IMR-90 (cell line): ENCODE measurements at regions not wholly inside any gene's neighbourhood (a gene's known extent, or its start where the extent isn't known, plus 50 kb on each side); places are given as distances from the start of the nearest gene placed in this dataset.

Experiments used
- MAFK ChIP-seq: IDR thresholded peaks from 2 replicates; pipeline ENCODE4 v1.6.1; 2012; ENCODE audit warnings: low read depth, low read length, improper control_type of control experiment
- POLR2A ChIP-seq: IDR thresholded peaks from 2 replicates; pipeline ENCODE4 v1.6.1; 2012; ENCODE audit warnings: mild to moderate bottlenecking, low read depth, low read length
- RAD21 ChIP-seq: IDR thresholded peaks from 2 replicates; pipeline ENCODE4 v1.6.1; 2012; ENCODE audit warnings: low read length, improper control_type of control experiment
- RFX5 ChIP-seq: IDR thresholded peaks from 2 replicates; pipeline ENCODE4 v1.8.0; 2012; ENCODE audit warnings: low read depth, mild to moderate bottlenecking, low read length, moderate library complexity
- TF ChIP-seq, protein P1 (sequence below): conservative IDR thresholded peaks from 2 replicates; pipeline ENCODE4 v1.5.1; 2012; ENCODE audit warnings: mild to moderate bottlenecking, low read depth, low read length, improper control_type of control experiment

DNA sequence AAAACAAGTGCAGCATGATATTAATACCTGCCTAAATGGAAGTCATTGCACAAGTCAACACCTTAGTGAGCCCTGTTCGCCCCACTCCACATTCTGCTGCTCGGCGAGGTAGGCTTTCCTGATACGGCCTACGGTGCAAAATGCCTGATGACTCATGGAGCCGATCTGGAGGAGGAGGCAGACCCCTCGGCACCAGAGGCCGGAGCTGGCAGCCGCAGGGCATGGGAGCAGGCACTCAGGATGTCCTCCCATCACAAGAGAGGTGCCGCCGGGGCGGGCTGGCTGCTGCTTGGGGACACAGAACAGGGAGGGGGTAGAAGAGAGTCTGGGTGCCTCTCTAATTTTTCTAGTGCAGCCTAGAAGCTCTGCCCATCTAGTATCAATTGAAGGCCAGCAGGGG lies 418.5 kb upstream of the MGMT start:
- TF ChIP-seq, protein P1, sequence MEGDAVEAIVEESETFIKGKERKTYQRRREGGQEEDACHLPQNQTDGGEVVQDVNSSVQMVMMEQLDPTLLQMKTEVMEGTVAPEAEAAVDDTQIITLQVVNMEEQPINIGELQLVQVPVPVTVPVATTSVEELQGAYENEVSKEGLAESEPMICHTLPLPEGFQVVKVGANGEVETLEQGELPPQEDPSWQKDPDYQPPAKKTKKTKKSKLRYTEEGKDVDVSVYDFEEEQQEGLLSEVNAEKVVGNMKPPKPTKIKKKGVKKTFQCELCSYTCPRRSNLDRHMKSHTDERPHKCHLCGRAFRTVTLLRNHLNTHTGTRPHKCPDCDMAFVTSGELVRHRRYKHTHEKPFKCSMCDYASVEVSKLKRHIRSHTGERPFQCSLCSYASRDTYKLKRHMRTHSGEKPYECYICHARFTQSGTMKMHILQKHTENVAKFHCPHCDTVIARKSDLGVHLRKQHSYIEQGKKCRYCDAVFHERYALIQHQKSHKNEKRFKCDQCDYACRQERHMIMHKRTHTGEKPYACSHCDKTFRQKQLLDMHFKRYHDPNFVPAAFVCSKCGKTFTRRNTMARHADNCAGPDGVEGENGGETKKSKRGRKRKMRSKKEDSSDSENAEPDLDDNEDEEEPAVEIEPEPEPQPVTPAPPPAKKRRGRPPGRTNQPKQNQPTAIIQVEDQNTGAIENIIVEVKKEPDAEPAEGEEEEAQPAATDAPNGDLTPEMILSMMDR = no peak
- no peak for TF ChIP-seq RFX5
- TF ChIP-seq RAD21 = no peak
- TF ChIP-seq POLR2A = no peak
- no peak for TF ChIP-seq MAFK
